ENCODE measurements at regions not wholly inside any gene's neighbourhood (a gene's known extent, or its start where the extent isn't known, plus 50 kb on each side); places are given as distances from the start of the nearest gene placed in this dataset.
"Not testable (repeated sequence)": the region's sequence is repeated elsewhere in the genome, so short reads cannot be mapped to it uniquely, and the experiment has no call there.

DNA sequence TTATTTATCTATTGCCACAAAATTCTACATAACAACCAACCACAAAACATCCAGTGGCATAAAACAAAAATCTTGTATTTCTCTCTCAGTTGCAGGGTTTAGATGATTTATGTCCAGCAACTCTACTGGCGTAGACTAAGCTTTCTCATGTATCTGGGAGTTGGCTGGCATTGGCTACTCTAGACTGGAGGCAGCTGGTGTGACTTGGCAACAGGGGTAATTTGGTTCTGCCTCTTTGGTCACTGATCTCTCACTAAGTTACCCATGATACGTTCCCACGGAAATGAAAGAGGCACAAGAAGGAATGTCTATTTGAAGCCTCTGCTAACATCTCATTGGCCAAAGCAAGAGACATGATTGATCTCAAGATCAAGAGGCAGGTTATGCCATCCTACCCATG lies 144.0 kb downstream of the HS3ST3B1 start:
- H3K27me3 Mint-ChIP-seq: no peaks in the 10 kb centered on the region
- H3K9me3 Mint-ChIP-seq: no peaks in the 10 kb centered on the region
- ATAC-seq (replicated peaks): no peak
- no peak overlapping the region for H3K4me3 Mint-ChIP-seq
- H3K36me3 Mint-ChIP-seq (ENCODE audit: low read depth): no peaks in the 10 kb centered on the region
- H3K27ac Mint-ChIP-seq: no peak overlapping the region
- H3K4me1 Mint-ChIP-seq: no peaks in the 10 kb centered on the region

DNA sequence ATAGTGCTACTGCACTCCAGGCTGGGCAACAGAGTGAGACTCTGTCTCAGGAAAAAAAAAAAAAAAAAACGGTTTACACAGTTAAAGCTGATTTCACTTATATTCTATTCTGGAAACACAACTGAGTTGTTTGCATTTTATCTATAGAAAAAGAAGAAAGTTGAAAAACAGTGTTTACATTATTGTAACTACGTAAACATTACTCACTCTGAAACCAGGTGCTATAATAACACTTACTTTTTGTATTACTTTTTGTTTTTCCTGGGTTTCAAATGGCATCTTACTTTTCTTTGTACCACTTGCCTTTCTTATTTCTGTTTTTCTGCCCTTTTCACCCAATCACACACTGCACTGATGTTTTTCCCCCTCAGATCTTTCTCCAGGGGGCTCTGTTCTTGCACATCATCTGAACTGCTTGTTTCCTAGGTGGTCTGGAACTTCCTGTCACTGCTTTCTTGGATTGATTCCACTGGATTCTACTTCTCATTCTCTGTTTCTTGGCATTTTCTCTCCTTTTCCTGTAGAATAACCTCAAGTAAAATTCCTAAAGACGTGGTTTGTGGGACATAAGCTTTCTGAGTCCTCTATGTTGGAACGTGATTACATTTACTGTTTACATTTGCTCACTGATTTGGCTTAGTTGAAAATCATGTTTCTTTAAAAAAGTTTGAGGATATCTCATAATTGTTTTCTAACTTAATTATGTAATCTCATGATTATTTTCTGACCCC lies 142.1 kb downstream of the HS3ST3B1 start:
- H3K4me1 Mint-ChIP-seq: no peaks in the 10 kb centered on the region
- no peaks in the 10 kb centered on the region for H3K9me3 Mint-ChIP-seq
- no peak overlapping the region for H3K27ac Mint-ChIP-seq
- no peaks in the 10 kb centered on the region for H3K36me3 Mint-ChIP-seq (ENCODE audit: low read depth)
- no peak overlapping the region for H3K4me3 Mint-ChIP-seq
- H3K27me3 Mint-ChIP-seq: no peaks in the 10 kb centered on the region
- ATAC-seq (replicated peaks): no peak

DNA sequence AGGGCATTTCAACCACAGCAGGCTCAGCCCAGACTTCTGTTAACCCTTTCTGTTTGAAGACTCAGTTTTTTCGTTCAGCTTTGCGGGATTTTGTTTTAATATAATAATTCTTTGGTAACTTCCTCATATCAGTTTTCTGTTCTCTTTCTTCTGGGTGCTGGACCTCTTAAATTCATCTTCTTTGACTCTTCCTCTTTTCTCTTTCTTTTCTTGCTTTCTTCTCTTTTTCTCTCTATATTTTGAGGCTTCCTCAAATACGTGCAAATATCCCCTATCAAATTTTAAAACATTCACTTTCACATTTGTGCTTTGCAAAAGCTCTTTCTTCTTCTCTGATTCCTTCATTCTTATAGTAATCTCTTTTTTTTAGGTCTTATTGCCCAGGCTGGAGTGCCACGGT lies 136.3 kb downstream of the HS3ST3B1 start:
- H3K27ac Mint-ChIP-seq: no peak overlapping the region
- H3K4me3 Mint-ChIP-seq: no peak overlapping the region
- H3K27me3 Mint-ChIP-seq: no peaks in the 10 kb centered on the region

DNA sequence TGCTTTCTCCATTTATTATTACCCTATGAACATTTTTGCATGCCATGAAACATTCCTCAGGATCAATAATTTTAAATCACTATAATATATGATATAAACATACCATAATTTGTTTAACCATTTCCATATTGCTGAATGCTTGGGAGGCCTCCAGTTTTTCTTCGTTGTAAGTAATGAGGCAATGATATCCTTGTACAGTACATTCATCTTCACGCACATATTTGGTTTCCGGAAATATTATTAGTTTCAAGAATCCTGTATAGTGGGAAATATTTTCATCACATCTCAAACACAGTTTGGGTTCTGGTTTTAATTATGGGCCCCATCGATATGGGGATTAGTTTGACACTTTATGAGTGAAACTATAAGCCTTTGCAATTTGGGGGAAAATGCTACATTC lies 135.4 kb downstream of the HS3ST3B1 start:
- no peaks in the 10 kb centered on the region for H3K9me3 Mint-ChIP-seq
- H3K4me3 Mint-ChIP-seq: no peak overlapping the region
- H3K27me3 Mint-ChIP-seq: no peaks in the 10 kb centered on the region
- no peaks in the 10 kb centered on the region for H3K4me1 Mint-ChIP-seq
- H3K36me3 Mint-ChIP-seq (ENCODE audit: low read depth): no peaks in the 10 kb centered on the region
- no peak for ATAC-seq (replicated peaks)
- no peak overlapping the region for H3K27ac Mint-ChIP-seq

More for the DNA sequence above, 136.3 kb downstream of the HS3ST3B1 start:
- Mint-ChIP-seq H3K4me1 (no peaks in the 10 kb centered on the region), H3K36me3 (ENCODE audit: low read depth) (no peaks in the 10 kb centered on the region), H3K9me3 (no peaks in the 10 kb centered on the region)
- ATAC-seq (replicated peaks): no peak

DNA sequence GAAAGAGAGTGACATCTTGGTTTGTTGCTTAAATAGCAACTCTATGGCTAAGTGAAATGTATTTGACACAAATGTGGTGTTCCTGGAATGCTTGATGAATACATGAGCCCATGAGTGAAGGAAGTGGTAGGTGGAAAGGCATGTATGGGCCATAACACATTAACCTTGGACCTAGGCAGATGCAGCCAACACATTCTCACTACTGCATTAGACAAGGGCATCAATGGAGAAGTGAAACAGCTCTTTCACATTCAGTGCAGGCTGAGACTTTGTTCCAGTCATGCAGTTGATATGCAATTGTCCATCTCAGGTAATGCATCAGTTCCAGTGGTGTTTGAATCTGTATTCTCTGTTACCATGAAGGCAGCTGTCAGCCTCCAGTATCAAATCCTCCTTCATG lies 133.6 kb downstream of the HS3ST3B1 start:
- Mint-ChIP-seq H3K27me3 (no peaks in the 10 kb centered on the region), H3K36me3 (ENCODE audit: low read depth) (no peaks in the 10 kb centered on the region), H3K27ac (no peak overlapping the region), H3K4me3 (no peak overlapping the region), H3K4me1 (peaks cover 5% of the 10 kb centered on the region), H3K9me3 (peaks cover 3% of the 10 kb centered on the region)
- no peak for ATAC-seq (replicated peaks)

DNA sequence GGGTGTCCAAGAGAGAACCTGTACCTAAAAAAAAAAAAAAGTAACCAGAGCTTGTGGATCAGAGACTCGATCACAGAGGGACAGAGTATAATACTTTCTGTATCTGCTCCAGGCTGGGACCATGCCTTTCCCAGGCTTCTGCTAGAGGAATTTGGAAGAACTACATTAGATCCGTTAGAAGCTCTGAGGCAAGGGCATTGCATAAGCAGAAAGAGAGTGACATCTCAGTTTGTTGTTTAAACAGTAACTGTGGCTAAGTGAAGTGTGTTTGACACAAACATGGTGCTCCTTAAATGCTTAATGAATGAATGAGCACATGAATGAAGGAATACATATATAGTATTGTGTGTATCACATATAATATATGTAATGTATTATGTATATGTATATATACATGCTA lies 131.2 kb downstream of the HS3ST3B1 start:
- peaks cover 28% of the 10 kb centered on the region for H3K4me1 Mint-ChIP-seq
- no peaks in the 10 kb centered on the region for H3K27me3 Mint-ChIP-seq
- H3K4me3 Mint-ChIP-seq: no peak overlapping the region
- H3K27ac Mint-ChIP-seq: no peak overlapping the region
- no peaks in the 10 kb centered on the region for H3K36me3 Mint-ChIP-seq (ENCODE audit: low read depth)
- no peak for ATAC-seq (replicated peaks)
- H3K9me3 Mint-ChIP-seq: peaks cover 3% of the 10 kb centered on the region

DNA sequence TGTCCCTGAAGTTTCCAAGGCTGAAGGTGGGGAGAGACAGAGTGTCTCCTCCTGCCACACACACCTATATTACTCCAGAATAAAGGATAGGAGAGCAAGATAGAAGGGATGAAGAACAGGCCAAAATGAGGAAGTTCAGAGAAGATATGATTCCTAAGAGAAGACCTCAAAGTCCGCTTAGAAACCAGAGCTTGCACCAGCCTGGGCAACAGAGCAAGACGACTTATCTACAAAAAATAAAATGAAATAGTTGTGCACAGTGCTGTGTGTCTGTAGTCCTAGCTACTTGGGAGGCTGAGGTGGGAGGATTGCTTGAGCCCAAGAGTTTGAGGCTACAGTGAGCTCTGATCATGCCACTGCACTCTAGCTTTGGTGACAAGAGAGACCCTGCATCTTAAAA lies 128.2 kb downstream of the HS3ST3B1 start:
- H3K27me3 Mint-ChIP-seq: no peaks in the 10 kb centered on the region
- peak overlapping the region; percentile 88 for H3K27ac Mint-ChIP-seq
- H3K4me3 Mint-ChIP-seq: peak overlapping the region; percentile 73
- no peak for ATAC-seq (replicated peaks)
- H3K9me3 Mint-ChIP-seq: peaks cover 3% of the 10 kb centered on the region
- no peaks in the 10 kb centered on the region for H3K36me3 Mint-ChIP-seq (ENCODE audit: low read depth)
- H3K4me1 Mint-ChIP-seq: peaks cover 30% of the 10 kb centered on the region

DNA sequence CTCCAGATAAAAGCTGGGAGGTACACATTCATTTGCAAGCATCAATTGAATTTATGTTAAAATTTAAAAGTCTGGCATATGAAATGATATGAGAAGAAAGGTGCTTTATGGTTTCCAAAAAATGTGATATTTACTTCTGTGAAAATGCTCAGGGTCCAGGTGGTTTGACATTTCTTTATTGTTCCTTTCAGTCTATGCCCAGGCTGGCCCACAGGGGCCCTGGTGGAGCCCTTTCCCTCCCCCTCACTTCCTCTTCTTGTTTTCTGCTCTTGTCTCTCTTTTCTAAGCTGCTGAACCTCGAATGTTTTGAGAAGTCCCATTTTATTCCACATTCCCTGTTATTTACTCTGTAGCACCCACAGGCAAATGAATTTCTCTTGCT lies 127.8 kb downstream of the HS3ST3B1 start:
- Mint-ChIP-seq H3K4me1 (peaks cover 35% of the 10 kb centered on the region), H3K27ac (peak overlapping the region; percentile 88), H3K36me3 (ENCODE audit: low read depth) (no peaks in the 10 kb centered on the region), H3K4me3 (peak overlapping the region; percentile 73), H3K27me3 (no peaks in the 10 kb centered on the region), H3K9me3 (peaks cover 3% of the 10 kb centered on the region)
- peak; percentile 61 for ATAC-seq (replicated peaks)

DNA sequence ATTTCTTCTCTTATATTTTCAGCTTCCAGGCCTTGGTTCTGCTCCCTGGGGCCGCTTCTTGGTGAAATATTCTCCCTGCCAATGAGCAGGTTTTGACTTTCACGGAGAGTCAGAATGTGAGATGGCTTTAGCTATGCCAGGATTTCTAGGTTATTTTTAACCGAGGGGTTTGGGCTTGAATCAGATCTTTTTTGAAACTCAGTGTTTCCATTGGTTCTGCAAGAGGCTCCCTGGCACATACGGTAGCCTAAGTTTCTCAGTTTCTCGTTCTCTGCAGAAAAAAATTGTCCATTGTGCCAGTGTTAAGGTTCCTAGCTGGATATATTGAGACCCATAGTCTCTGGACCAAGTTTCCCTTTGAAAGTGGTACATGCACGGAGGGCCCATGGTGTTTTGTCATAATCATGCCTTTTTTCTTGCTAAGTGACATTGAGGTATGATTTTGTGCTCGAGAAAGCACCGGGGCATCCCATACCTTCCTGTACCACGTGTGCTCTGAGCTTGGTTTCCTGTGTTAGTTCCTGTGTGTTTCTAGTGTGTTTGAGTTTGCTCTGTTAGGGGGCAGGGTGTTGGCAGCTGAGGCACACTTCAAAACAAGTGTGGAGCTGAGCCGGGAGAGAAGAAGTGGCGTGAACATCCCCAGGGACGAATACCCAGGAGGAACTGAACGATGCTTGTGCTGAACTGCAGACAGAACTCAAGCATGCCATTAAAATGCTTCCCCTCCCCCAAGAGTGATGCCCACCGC lies 127.2 kb downstream of the HS3ST3B1 start:
- ATAC-seq (replicated peaks): peak; percentile 98
- Mint-ChIP-seq H3K4me3 (peak overlapping the region; percentile 73), H3K27ac (peak overlapping the region; percentile 88), H3K9me3 (peaks cover 3% of the 10 kb centered on the region), H3K4me1 (peaks cover 37% of the 10 kb centered on the region), H3K36me3 (ENCODE audit: low read depth) (no peaks in the 10 kb centered on the region), H3K27me3 (no peaks in the 10 kb centered on the region)

DNA sequence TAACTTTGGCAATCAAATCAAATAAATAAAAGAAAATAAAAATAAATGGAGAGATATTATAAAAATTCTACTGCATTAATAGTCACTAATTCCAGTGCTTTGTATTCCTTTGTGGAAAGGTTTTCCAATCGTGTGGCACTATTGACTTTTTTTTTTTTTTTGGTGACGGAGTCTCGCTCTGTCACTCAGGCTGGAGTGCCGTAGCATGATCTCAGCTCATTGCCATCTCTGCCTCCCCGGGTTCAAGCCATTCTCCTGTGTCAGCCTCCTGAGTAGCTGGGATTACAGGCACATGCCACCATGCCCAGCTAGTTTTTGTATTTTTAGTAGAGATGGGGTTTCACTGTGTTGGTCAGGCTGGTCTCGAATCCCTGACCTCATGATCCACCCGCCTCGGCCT lies 122.3 kb downstream of the HS3ST3B1 start:
- H3K27ac Mint-ChIP-seq; H3K4me3 Mint-ChIP-seq; H3K27me3 Mint-ChIP-seq; ATAC-seq (replicated peaks); H3K9me3 Mint-ChIP-seq; H3K36me3 Mint-ChIP-seq (ENCODE audit: low read depth): not testable (repeated sequence)
- H3K4me1 Mint-ChIP-seq: peaks cover 20% of the 10 kb centered on the region

DNA sequence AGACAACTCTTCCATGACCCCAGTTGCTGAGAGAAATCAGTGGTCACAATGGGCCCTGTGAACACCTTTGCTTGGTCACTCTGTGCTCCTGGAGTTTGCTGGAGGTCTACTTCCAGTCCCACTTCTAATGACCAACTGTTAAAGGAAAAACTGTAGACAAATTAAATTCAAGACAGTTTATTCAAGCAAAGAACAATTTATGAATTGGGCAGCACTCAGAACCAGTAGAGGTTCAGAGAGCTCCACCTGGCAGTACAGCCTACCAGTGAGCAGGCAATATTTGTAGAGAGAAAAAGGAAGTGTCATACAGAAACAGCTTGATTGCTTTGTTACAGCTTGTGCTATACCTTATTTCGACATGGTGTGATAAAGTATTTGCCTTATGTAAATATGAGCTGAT lies 116.5 kb downstream of the HS3ST3B1 start:
- H3K27me3 Mint-ChIP-seq: no peaks in the 10 kb centered on the region
- peaks cover 5% of the 10 kb centered on the region for H3K9me3 Mint-ChIP-seq

DNA sequence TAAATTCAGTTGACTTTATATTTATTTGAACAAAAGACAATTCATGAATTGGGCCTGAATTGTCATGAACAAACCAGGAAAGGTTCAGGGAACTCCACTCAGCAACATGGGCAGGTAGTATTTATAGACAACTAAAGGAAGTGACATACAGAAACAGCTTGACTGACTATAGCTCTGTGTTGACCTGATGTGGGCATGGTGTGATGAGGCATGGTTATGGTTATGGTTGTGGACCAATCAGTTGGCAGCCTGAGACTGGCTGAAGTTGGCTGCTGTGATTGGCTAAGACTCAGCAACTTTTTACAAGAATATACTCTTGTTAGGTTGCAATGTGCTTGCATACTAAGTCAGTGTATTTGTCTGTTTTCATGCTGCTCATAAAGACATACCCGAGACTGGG lies 108.4 kb downstream of the HS3ST3B1 start:
- ATAC-seq (replicated peaks): no peak
- Mint-ChIP-seq H3K4me1 (peaks cover 7% of the 10 kb centered on the region), H3K27me3 (no peaks in the 10 kb centered on the region), H3K27ac (no peak overlapping the region), H3K4me3 (no peak overlapping the region), H3K36me3 (ENCODE audit: low read depth) (no peaks in the 10 kb centered on the region), H3K9me3 (no peaks in the 10 kb centered on the region)

More for the DNA sequence above, 116.5 kb downstream of the HS3ST3B1 start:
- Mint-ChIP-seq H3K4me1 (no peaks in the 10 kb centered on the region), H3K36me3 (ENCODE audit: low read depth) (no peaks in the 10 kb centered on the region), H3K27ac (no peak overlapping the region), H3K4me3 (no peak overlapping the region)
- no peak for ATAC-seq (replicated peaks)

DNA sequence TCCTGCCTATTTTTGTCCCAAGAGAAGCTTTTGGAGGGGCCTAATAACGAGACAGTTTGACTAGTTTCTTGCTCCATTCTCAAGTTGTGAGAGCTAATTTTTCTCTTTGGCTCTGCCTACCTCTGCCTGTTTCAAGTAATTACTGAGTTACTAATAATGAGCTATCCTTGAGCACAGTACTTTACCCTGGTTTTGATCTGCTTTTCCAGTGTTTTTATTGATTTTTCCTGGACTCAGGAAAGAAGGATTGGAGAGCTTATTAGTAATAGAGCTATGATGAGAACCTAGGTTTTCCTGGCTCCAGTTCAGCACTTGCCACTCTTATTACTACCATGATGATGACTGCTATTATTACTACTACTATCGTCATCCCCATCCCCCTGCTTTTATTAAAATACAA lies 106.7 kb downstream of the HS3ST3B1 start:
- ATAC-seq (replicated peaks): no peak
- H3K4me1 Mint-ChIP-seq: peaks cover 17% of the 10 kb centered on the region
- H3K36me3 Mint-ChIP-seq (ENCODE audit: low read depth): no peaks in the 10 kb centered on the region
- H3K9me3 Mint-ChIP-seq: no peaks in the 10 kb centered on the region
- no peak overlapping the region for H3K4me3 Mint-ChIP-seq
- H3K27ac Mint-ChIP-seq: no peak overlapping the region
- no peaks in the 10 kb centered on the region for H3K27me3 Mint-ChIP-seq

DNA sequence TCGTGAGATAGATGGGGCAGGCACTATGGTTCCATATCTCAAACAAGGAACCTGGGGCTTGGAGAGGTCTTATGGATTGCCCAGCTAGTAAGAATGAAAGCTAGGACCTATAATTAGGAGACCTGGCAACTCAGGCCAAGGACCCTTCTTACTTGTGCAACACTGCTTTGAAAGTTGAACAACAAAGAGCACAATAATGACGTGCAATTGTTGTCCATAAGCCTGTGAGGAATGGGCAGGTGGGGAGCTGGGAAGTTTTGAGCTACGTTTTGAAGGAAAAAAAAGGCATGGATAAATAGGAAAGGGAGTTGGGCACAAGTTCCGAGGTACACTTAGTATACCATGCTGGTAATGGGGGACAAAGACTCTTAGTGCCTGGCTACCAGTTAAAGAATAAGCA lies 104.3 kb downstream of the HS3ST3B1 start:
- Mint-ChIP-seq H3K27ac (peak overlapping the region; percentile 75), H3K4me1 (peaks cover 22% of the 10 kb centered on the region), H3K36me3 (ENCODE audit: low read depth) (no peaks in the 10 kb centered on the region), H3K4me3 (no peak overlapping the region), H3K27me3 (no peaks in the 10 kb centered on the region), H3K9me3 (no peaks in the 10 kb centered on the region)
- ATAC-seq (replicated peaks): no peak
